ENCODE measurements at regions not wholly inside any gene's neighbourhood (a gene's known extent, or its start where the extent isn't known, plus 50 kb on each side); places are given as distances from the start of the nearest gene placed in this dataset.

DNA sequence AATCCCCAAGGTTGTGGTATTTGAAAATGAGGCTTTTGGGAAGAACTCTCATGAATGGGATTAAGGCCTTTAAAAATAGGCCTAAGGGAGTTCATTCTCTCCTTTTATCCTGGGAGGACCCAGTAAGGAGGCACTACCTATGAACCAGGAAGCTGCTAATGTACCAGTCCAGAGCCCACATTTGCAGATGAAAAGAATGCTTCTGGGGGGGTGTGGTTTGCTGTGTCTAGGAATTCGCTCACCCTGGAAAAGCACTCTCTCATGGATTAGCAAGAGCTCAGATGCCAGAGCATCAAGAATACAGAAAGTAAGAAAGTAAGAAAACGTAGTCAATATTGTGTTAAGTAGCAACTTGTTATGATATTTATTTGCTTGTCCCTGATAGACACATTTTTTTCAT, 785.7 kb upstream of the GYPC start:
- TF ChIP-seq, protein P1, sequence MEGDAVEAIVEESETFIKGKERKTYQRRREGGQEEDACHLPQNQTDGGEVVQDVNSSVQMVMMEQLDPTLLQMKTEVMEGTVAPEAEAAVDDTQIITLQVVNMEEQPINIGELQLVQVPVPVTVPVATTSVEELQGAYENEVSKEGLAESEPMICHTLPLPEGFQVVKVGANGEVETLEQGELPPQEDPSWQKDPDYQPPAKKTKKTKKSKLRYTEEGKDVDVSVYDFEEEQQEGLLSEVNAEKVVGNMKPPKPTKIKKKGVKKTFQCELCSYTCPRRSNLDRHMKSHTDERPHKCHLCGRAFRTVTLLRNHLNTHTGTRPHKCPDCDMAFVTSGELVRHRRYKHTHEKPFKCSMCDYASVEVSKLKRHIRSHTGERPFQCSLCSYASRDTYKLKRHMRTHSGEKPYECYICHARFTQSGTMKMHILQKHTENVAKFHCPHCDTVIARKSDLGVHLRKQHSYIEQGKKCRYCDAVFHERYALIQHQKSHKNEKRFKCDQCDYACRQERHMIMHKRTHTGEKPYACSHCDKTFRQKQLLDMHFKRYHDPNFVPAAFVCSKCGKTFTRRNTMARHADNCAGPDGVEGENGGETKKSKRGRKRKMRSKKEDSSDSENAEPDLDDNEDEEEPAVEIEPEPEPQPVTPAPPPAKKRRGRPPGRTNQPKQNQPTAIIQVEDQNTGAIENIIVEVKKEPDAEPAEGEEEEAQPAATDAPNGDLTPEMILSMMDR (IDR thresholded peaks at IDR 0.05; ENCODE audit: low read depth, low read length), result no peak
- TF ChIP-seq EZH2phosphoT487 (IDR thresholded peaks at IDR 0.05; ENCODE audit: low read depth), result no peak
